GM21360 (cell line): ENCODE measurements at regions not wholly inside any gene's neighbourhood (a gene's known extent, or its start where the extent isn't known, plus 50 kb on each side); places are given as distances from the start of the nearest gene placed in this dataset.

Experiments
- ATAC-seq: cut with Tn5 transposase; IDR thresholded peaks from one replicate; pipeline ENCODE4 v1.9.1; 2021; ENCODE audit warnings: mild to moderate bottlenecking, moderate library complexity; ENCODE audit not compliant: unreplicated experiment

DNA sequence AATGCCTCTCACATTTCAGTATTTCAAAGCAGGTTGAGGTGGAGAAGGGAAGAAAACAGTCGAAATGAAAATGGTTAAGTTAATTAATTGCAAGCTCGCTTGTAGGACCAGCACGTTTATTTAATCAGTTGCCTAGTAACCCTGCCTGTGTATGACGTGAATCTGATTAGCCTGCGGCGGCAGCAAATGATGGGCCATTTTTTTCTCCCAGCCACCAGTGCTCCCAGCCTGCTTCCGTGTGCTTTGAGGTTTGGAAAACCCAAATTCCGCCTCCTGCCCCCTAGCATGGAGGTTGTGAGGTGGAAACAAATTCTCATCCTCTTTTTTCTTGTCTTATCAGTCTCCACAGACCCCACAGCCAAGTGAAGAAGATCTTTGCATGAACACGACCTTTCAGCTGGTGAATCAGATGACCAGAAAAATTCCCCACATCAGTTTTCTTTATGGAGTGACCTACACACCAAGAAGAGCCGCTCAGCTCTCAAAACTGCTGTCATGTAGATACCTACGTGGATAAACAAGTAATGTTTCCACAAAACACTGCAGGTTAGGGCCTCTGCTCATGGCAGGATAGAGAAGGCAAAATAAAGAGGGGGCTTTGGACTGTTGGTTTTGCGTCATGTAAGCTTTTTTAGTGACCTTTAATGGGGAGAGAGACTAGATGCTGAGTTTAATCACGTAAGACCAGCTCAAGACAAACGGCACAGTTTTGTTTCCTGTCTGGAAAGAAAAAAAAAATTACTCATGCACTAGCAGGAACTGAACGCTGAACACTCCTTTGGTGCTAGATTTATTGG is 572.9 kb upstream of the NOX3 start:
- no peak for ATAC-seq

DNA sequence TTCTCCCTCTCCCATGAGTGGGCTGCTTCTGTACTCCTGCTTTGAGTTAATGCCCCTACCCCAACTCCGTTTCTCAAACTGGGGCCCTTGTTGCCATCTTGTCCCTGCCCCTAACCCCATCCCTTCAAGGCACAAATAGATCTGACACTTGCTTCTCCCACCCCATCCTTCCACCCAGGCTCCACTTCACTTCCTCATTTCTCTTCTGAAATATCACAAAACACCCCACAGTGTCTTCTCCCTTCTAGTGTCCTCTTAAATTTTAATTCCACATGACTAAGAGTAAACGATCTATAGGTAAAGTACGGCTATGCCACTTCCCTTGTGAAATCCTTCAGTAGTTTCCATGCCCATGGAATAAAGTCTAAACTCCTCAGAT is 571.6 kb upstream of the NOX3 start:
- no peak for ATAC-seq

DNA sequence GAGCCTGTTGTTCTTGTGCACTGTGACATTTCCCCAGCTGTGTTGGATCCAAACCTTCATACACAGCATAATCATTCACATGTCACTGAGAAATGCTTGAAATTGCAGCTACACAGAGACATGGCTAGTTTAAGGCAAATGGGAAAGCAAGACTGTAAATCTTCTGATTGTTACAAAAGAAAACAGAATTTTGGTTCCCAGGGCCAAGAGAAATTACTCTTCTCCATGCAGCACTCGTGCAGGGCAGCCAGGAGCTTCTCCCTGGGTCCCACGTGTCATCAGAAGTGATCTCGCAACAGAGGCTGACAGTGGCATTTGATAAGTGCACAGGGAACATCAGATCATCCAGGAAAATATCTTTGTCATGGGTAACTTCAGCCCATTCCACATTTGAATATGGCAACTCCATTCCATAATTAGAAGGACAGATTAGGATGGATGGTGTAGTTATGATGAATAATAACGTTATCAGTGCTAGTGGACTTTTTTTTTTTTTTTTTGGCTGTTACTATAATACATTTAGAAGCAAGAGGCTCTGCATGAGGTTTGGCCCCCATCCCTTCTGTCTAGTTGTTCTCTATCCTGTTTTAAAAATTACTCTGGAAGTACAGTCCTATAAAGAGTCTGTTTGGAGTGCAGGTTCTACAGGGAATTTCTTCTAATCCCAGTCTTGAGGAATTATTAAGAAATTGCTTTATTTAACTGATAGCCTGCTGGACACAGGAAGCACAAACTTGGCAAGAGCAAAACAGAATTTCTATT is 571.0 kb upstream of the NOX3 start:
- ATAC-seq, result no peak

DNA sequence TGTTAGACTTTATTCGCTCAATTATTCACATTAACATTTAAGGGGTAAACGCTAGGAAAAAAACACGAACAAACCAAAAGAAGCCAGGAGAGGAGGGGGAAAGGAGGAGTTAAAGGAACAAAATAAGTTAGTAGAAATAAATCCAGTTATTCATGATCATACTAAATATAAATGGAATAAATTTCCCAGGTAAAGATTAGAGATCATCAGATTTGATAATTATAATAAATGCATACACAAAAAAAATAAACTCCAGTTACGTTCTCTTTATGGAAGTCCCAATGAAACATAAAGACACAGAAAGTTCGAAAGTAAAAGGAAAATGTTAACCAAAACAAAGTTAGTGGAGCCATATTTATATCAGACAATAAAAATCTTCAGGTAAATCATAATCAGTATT is 568.7 kb upstream of the NOX3 start:
- no peak for ATAC-seq

DNA sequence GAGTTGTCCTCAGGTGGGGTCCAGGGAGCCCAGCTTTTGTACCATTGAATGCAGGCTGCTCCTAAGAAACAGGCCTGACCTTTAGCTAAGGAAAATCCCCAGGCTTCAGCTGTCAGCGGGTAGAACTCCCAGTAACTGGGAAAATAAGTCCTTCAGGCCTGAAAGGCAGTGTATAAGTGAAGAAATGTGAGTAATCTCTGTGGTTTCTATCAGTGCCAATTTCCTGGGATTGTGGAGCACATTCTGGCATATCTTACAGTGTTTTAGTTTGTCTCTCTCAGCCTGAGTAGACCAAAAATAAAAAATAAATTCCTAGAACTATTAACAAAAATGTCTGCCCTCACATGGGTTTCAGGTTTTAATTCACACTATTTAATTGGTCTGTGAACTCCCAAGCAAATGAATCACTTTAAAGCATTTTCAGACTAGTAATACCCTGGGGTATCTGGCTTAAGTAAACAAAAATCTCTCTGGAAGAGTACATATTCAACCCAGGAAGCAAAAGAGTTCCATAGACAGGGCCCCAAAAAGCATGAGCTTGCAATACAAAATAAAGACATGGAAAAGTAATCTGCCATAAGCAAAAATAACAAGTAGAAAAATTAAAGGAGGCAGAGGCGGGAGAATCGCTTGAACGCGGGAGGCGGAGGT is 566.2 kb upstream of the NOX3 start:
- no peak for ATAC-seq

DNA sequence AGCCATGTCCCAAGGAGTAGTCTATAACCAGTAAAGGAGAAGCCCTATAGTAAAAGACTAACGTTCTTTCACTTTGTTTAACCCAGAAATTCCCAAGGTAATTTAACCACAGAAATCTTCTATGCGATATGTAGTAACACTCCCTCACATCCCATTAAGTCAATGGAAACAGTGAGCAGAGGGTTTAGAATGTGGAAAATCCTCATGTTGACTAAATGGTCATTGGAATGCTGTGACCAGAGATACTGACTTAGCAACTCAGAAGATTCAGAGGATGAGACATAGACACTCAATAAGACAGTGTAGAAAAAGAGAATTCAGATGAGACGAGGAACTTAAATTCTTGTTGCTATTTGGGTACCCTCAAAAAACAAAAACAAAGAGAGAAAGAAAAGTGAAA is 562.2 kb upstream of the NOX3 start:
- no peak for ATAC-seq

DNA sequence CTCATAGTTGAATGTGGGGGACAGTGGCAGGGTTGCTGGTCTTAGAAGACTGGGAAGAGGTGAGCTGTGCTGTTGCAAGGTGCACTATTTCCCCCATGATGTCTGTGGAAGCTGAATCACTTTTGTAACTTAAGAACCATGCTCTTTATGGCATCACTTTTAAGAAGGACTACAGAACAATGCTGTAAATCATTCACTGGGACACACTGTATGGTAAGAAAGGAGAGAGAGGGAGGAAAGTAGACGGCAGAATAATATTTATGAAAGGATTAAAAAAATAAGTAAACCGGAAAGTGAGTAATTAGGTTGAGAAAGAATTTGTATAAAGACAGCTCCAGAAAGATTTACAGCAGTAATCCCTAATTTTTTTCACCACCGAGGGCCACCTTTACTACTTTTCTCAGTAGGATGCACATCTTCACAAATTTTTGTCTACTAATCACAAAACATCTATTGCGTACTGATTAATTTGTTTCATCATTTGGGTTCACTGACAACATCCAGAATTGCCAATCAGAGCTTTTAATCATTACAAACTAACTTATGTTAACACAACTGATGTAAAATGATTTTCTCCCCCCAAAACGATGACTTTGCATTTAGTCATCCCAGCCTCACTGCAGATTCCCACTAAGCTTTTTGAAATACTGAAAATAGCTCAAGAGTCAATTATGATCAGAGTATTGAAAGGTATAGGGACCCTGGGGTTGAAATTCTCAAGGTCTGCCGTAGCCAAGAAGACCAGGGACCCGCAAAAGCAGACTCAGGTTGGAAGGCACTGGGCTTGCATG is 560.7 kb upstream of the NOX3 start:
- ATAC-seq, result no peak

DNA sequence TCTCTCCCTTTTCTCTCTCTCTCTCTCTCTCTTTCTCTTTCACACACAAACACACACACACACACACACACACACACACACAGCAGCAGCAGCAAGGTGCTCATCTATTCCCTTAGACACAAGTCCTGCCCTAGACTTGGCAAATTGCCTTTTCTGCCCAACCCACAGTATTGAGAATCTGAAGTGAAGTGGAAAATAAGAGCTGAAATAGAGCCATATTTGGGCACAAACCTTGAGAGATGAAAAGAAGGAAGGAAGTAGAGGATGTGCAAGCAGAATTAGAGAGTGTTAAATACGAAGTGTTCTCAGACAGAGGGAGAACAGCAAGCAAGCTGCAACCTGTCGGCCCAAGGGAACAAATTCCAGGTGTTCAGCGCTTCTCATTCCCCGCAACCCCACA is 557.5 kb upstream of the NOX3 start:
- ATAC-seq, result no peak

DNA sequence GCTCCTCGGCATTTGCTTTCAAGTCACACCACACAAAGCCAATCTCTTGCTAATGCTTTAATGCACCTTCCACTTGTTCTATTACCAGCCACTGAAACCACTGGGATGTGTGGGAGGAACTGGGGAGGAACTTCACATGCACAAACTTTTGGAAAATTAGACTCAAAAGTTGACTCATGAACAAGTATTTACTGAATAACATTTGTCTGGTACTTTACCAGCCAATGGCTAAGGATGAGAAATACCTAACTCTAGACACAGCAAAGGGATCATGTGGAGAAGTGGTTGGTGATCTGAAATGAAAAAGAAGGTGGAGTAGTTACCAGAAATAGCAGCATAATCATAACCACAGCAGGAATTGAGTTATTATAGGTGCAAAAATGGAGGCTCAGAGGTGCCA is 554.0 kb upstream of the NOX3 start:
- ATAC-seq, result no peak

DNA sequence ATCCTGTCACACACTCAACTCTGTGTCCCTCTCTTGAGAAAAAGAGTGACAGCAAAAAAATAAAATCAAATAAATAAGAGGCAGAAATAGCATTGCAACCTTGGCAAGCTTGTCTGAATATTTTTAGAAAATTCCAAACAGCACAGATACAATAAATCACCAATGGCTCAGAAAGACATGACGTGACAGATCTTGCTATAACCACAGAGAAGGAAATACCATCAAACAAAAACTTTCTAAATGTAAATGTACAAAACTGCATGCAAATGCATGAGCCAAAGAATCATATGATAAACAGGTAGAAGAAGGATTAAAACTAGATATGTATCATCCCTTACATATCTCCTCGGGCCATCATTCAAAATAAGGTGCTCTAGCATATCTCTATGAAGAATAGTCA is 549.2 kb upstream of the NOX3 start:
- ATAC-seq, result no peak

DNA sequence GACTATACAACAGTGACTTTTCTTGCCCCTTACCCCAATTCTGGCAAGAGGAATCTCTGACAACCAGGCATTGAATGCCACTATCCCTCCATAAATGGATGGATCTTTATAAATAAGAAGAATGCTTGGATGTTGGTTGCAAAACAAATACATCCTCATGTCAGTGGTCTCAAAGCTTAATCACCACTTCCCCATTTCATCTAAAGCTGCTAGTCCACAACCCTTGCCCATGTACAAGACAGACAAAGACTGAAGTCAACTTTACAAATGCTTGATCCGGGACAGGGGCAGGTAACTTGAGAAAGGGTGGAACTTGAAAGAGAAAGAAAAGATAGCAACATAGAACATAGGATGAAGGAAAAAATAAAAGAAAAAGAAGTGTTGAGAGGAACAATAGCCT is 540.5 kb upstream of the NOX3 start:
- ATAC-seq, result no peak

DNA sequence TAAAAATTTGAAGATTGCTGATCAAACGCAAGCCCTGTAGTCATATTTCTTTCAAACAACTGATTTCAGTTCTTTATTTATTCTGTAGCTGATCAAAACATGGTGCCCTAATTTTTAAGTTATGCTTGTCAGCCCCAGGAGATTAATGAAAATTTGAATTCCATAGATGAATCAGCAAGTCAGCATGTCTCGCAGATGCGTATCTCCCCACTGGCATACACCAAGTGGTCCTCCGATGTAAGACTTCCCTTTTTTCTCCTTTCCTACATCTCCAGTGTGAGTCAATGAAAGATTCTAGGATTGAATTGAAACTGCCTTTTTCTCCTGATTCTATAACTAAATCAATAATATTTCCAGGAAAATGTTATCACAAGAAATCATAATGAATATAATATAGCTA is 539.6 kb upstream of the NOX3 start:
- ATAC-seq, result no peak

DNA sequence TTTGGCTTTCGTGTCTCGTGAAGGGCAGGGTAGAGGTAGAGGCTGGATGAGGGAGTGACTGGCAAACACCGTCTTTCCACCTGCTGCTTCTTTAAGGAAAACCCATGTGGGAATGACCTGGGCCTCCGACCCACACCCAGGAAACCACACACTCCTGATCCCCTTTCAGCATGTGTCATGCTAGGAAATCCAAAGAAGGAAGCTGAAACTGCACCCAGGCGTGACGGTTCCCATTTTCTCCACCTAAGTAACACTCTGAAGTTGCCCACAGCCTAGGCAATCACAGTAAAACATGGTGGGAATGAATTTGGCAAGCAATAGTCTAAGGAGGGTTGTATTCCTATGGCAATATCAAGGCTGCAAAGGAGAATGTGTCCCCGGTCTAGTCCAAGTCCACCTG is 538.4 kb upstream of the NOX3 start:
- ATAC-seq, result no peak

DNA sequence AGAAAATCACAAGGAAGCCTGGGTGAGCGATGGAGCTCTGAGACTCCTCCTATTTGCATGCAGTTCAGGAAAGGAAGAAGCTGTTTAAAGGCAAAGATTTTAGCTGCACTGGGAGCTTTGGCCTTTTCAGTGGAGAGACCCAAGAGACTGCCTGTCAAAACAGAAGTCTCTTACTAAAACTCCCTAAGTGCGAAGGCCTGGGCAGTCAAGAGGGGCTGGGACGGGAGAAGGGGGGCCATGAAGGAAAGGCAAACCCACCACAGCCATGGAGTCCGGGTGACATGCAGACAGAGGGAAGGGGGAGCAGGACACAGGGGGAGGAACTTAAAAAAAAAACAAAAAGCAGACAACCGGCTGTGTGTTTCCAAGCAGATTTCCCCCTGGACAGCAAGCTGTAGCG is 537.6 kb upstream of the NOX3 start:
- no peak for ATAC-seq

DNA sequence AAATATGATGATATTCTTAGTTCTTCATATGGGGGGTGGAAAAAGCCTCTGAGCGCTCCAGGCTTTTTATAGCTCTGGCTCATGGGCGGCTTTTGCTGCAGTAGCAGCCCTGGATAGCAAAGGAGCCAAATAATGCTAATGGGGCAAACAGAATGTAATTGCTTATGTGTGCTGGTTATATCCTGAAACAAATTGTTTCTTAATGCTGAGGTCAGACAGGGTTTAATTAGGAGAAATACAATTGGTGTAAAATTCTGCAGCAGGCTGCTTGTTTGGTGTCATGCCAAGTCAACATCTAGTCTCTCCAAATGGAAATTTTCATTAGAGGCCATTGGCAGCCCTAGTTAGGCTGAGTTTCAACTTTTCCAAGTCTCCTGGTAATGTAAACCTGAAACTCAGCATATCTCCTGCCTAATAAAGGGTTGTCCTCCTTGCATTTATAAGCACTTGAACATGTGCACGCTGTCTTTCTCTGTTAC is 530.1 kb upstream of the NOX3 start:
- no peak for ATAC-seq

DNA sequence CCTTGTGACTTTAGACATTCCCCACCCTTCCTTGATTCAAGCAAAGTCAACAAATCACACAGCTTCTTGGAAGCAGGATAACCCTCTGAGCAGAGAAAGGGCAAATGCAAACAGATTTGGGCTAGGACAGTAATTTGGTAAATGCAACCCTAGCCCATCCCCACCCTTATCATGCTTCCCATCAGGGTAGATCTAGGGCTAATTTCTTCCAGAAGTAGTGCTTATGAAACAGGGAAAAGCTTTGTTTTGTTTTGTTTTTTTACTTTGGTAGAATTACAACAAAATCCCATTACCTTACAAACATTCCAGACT is 525.1 kb upstream of the NOX3 start:
- ATAC-seq, result no peak

DNA sequence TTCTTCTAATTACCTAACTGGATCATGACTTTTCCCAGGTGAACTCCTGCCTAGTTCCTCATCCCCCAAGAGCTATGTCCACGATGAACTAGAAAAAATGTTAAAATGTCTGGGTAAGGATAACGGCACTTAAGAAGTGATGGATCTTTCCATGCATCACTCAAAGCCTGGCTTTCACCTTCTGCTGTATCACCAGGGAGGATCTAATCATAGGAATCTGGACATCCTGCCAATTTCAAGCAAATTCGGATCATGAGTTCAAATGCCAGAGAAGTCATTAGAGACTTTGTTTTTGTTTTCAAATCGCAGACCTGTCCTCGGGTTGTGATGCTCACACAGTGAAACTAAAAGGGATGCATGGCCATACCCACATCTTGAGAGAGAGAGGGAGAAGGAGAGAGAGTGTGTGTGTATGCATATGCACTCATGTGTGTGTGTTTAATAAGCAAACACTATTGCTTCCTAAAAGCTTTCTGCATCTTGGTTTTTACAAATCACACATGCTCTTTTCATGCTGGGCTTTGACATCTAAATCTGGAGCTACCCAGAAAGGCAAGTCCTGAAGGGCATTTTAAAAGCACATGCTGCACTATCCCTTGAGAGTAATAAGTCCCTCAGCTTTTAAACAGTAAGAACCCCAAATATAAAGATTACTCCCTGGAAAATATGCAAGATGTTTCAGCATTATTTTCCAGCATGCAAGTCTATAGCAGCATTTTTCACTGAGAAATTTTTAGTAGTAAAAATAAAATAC is 524.6 kb upstream of the NOX3 start:
- ATAC-seq, result no peak

DNA sequence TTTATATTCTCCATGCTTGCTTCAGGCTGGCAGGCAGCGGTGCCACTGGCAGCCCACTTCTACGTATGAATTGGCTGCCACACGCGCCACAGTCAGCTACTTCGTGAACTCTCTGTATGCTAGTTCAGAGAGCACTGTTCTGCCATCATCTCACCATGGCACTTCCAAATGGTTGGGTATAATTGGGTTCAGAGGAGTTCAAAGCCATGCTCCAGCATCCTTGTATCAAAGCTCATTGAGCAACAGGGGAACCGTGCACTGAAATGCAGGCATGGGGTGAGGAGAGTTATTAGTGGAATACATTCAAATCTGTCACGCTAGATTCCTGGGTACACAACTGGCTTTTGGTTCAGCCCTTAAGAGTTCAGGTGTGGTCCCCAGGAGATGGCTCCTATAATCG is 519.9 kb upstream of the NOX3 start:
- ATAC-seq, result no peak

DNA sequence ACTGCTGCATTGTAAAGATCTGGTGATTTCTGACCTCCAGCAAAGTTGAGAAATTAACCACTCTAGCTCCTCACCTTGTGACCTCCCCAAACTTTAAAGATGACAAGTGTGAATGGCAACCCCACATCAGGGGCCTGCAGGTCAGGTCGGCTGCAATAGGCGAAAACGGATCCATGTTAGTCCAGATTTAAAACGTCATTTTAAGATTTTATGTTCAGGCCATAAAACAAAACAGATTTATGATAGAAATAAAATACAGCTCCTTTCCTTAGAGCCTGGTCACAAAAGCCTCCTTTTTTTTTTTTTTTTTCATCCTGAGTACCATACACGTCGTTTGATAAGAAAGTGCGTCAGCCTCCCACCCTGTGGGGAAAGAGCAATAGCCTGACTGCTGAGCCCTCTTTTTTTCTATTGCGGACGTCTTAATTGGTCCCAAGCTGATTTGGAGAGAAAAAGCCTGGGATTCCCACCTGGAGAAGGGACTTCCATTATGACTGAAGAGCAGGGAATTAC is 519.2 kb upstream of the NOX3 start:
- ATAC-seq, result no peak

DNA sequence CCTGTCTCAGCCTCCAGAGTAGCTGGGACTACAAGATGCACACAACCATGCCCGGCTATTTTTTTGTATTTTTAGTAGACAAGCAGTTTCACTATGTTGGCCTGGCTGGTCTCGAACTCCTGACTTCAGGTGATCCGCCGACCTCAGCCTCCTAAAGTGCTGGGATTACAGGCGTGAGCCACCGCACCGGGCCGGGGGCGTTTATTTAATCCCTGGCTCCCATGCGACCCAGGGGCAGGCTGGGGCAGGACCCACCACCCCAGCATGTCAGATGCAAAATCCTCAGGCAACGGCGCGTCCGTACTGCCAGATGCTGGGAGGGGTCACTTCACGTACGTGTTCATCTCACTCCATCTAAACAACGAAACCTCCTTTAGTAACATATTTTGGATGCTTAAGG is 518.7 kb upstream of the NOX3 start:
- ATAC-seq, result no peak
